Aorta (tissue), 5 donors: ENCODE measurements at regions not wholly inside any gene's neighbourhood (a gene's known extent, or its start where the extent isn't known, plus 50 kb on each side); places are given as distances from the start of the nearest gene placed in this dataset.

Experiments
- ATAC-seq: fragments of 200-7000 bp; cut with Tn5 transposase; one replicate; pipeline ENCODE4 v1.9.1; 2022; ENCODE audit warnings: moderate library complexity; ENCODE audit not compliant: low FRiP score
- DNase-seq, 2 donors: peaks; one replicate each; pipeline ENCODE4 v3.0.0-alpha.2; 2020
- H3K27ac ChIP-seq, 2 donors: one replicate each; pipeline ENCODE4 v1.5.1; 2013; ENCODE audit warnings: low read length in 2 of 2, mild to moderate bottlenecking in 2 of 2, moderate library complexity in 2 of 2, control low read depth in 1 of 2, inconsistent platforms in 1 of 2, low read depth in 1 of 2
- H3K27me3 ChIP-seq, 2 donors: one replicate each; pipeline ENCODE4 v1.6.1; 2013; ENCODE audit warnings: control low read depth in 1 of 2, low read length in 1 of 2, mild to moderate bottlenecking in 1 of 2, moderate library complexity in 1 of 2; ENCODE audit not compliant: insufficient read depth in 2 of 2, control insufficient read depth in 1 of 2
- H3K36me3 ChIP-seq, 2 donors: one replicate each; pipeline ENCODE4 v1.6.1; 2013; ENCODE audit warnings: control low read depth in 1 of 2, low read length in 1 of 2, mild to moderate bottlenecking in 1 of 2; ENCODE audit not compliant: insufficient read depth in 2 of 2, control insufficient read depth in 1 of 2
- H3K4me1 ChIP-seq, 2 donors: one replicate each; pipeline ENCODE4 v1.6.1; 2013; ENCODE audit warnings: low read length in 2 of 2, control low read depth in 1 of 2, mild to moderate bottlenecking in 1 of 2, moderate library complexity in 1 of 2; ENCODE audit not compliant: insufficient read depth in 2 of 2, control insufficient read depth in 1 of 2
- H3K4me3 ChIP-seq, 2 donors: one replicate each; pipeline ENCODE4 v1.5.1; 2013; ENCODE audit warnings: low read length in 2 of 2, control low read depth in 1 of 2, mild to moderate bottlenecking in 1 of 2
- H3K9me3 ChIP-seq: one replicate; pipeline ENCODE4 v1.6.1; 2013; ENCODE audit warnings: mild to moderate bottlenecking, low read length; ENCODE audit not compliant: control insufficient read depth
- WGBS, 2 donors: extraction: QIAGEN DNeasy Blood & Tissue Kit; methylation state at CpG; one replicate each; pipeline ENCODE4 v1.1.7; 2013; 5-methylcytosine and 5-hydroxymethylcytosine counted together
- intact Hi-C, 2 donors: fragments of 100-400 bp; cut with DNase I; formaldehyde crosslinking; loops; one replicate each; pipeline versions ENCODE4 v1.14.2 to v1.15.0; 2022
- donor health status: healthy with polysubstance abuse.
- donor health status: Bipolar disorder and iron deficiency.
- donor health status: DM: no; HTN: no; CAD: no.
- donor health status: DM: no; HTN: no; CAD: no.
- donor health status: DM: yes; HTN: yes; CAD: no.

DNA sequence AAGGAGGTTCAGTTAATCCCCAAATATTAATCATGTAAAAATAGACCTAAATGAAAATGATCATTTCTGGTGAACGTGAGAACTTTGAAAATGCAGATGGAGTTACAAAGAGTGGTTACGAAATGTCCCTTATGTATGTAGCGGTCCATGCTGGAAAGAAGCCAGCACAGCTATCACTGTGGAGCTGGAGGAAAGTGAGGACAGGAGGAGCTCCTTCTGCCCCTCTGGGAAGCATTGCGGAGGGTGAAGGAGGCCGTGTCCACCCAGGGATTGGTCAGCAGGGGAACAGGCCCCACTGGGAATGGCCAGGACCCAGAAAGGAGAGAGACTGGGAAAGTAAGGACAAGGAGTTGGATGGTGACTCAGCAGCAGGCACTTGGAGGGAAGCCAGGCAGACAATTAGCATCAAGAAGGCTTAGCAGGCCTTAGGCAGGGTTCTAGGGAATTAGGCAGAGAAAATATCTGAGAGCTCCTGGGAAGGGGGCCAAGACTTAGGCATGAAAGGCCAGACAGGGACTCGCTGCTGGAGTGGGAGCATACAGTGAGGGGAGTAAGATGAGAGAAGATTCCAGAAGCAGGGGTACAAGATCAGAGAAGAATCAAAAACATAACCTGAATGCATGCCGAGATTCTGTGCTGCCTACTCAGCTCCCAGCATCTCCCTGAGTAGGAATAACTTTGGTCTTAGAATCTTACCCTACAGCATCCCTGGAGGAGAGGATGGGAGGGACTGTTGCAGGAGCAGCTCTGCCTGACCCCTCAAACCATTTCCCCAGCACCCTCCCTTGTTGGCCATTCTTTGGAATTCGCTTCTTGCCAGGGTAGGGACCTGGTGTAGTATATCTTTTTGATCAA is 171.0 kb upstream of the UMPS start:
- Histone ChIP-seq H3K27ac (peak overlapping the region; percentile 7 to 73), H3K9me3 (no peaks in the 10 kb centered on the region), H3K4me3 (no peak overlapping the region), H3K4me1 (peaks cover 0 to 3% of the 10 kb centered on the region in 2 donors), H3K36me3 (no peaks in the 10 kb centered on the region), H3K27me3 (no peaks in the 10 kb centered on the region)
- DNase-seq (peak; percentile 93 to 94), ATAC-seq (peak; percentile 84)
- 16 to 19% methylated on average over 8 of the region's 8 CpGs for WGBS, 2 donors
- intact Hi-C loops, result no loop called here

DNA sequence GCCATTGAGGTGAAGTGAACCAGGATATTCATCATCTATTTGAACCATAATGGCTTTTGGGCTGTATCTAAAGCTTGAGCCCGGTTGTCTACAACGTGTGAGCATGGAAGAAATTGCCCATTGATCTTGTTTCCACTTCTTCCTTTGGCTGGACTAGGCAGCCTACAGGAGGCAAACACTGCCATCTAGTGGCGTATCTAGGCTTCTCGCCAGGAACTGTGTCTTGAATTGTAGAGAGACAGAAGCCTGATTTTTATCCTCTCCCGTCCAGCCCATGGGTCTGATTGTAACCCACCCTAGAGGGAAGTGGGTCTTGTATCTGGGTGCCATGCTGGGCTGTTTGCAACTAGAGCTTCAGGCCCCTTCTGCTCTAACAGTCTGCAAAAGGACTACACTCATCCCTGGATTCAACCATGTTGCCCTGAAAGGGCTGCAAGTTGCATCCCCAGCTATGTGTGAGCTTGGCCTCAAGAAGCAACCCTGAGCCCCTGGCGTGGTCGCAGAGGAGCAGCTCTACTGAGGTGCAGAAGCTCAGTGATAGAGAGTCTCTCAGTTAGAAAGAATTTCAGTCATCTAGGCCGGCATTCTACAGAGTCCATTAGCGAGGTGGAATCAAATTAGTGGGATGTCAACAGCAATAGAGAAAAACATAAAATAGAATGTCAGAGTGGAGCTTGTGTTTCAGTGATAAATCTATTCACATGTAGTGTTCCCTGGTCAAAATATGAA is 170.2 kb upstream of the UMPS start:
- Histone ChIP-seq H3K27me3 (no peaks in the 10 kb centered on the region), H3K4me1 (peaks cover 0 to 3% of the 10 kb centered on the region in 2 donors), H3K36me3 (no peaks in the 10 kb centered on the region), H3K27ac (peak overlapping the region in 1 of 2 donors; percentile 73), H3K4me3 (no peak overlapping the region), H3K9me3 (no peaks in the 10 kb centered on the region)
- ATAC-seq (peak; percentile 88), DNase-seq (peak in 1 of 2 donors; percentile 70)
- intact Hi-C loops, result no loop called here
- 34 to 39% methylated on average over 9 of the region's 9 CpGs for WGBS, 2 donors

DNA sequence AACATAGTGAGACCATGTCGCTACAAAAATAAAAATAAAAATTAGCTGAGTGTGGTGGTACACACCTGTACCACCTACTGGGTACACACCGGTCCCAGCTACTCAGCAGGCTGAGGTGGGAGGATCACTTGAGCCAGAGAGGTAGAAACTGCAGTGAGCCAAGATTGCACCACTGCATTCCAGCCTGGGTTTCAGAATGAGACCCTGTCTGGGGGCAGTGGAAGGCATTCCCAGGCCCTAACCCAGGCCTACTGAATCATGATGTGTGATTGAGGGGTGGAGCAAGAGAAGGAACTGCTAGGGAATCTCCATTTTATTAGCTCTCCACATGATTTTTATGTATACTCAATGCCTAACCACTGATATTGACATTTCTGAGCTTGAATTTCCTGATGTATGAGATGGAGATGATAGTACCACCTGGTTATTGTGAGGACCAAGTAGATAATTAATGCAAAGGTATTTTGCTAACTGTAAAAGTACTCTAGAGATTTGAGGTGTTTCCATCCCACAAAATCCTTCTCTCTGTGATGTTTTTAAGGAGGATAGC is 169.5 kb upstream of the UMPS start:
- no peak overlapping the region for H3K4me3 ChIP-seq
- intact Hi-C loops, result no loop called here
- H3K27me3 ChIP-seq, result no peaks in the 10 kb centered on the region
- H3K27ac ChIP-seq, result no peak overlapping the region
- ATAC-seq (no peak), DNase-seq (no peak)
- H3K9me3 ChIP-seq, result no peaks in the 10 kb centered on the region
- H3K4me1 ChIP-seq, result peaks cover 0 to 3% of the 10 kb centered on the region in 2 donors
- no peaks in the 10 kb centered on the region for H3K36me3 ChIP-seq
- WGBS, 2 donors, result 85 to 90% methylated on average over 2 of the region's 2 CpGs

DNA sequence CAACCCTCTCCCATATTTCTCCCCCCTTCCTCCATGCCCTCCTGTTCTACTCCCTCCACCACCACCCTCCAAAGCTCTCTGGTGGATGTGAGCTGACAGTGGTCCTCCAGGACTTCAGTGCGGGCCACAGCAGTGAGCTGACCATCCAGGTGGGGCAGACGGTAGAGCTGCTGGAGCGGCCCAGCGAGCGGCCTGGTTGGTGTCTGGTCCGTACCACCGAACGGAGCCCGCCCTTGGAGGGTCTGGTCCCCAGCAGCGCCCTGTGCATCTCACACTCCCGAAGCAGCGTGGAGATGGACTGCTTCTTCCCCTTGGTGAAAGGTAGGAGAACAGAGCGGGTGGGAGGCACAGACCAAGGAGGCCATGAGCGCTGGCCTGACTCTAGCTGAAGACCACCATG is 167.5 kb upstream of the UMPS start:
- no peak overlapping the region for H3K4me3 ChIP-seq
- H3K27ac ChIP-seq, result no peak overlapping the region
- peaks cover 0 to 3% of the 10 kb centered on the region in 2 donors for H3K36me3 ChIP-seq
- no peaks in the 10 kb centered on the region for H3K27me3 ChIP-seq
- DNase-seq (no peak), ATAC-seq (no peak)
- intact Hi-C loops, result no loop called here
- no peaks in the 10 kb centered on the region for H3K4me1 ChIP-seq
- 95 to 96% methylated on average over 14 of the region's 14 CpGs for WGBS, 2 donors
- H3K9me3 ChIP-seq, result no peaks in the 10 kb centered on the region

DNA sequence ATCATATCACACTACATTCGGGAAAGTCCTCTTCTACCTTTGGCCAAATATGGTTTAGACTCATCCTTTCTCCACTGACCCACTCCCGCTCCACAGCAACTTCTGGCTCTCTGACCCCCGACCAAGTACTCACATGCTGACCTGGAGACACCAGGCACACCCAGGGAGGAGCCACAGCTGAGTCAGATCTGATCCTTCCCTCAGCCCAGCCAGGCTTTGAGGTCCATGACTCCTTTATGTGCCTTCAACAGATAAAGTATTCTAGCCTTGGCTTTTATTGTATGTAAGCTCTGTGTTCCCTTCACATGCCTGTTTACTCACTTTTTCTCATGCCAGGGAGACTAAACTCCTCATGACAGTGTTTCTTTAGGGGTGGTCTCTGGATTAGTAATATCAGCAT is 166.9 kb upstream of the UMPS start:
- Histone ChIP-seq H3K4me1 (no peaks in the 10 kb centered on the region), H3K27me3 (no peaks in the 10 kb centered on the region), H3K4me3 (no peak overlapping the region), H3K9me3 (no peaks in the 10 kb centered on the region), H3K27ac (no peak overlapping the region), H3K36me3 (peaks cover 0 to 3% of the 10 kb centered on the region in 2 donors)
- no peak for DNase-seq
- intact Hi-C loops, result no loop called here
- 84% methylated on average over 3 of the region's 3 CpGs for WGBS, 2 donors
- ATAC-seq, result no peak

DNA sequence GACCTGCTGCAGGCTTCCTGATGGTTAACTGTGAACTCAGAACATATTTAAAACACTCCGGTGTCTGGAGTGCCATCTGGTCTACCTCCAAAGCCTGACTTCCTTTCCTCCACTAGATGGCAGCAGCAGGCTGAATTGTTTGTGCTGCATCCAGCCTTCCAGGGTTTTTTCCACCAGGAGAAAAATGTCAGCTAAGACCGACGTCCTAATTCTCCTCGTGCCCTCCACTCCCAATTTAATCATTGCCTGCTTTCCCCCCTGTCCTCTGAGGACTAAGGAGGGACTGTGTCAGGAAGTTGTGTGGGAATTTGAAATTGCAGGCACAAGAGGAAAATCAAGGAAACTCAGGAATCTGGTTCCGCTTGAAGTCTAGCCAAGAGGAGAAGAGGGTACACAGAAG is 165.2 kb upstream of the UMPS start:
- 18 to 19% methylated on average over 5 of the region's 5 CpGs for WGBS, 2 donors

DNA sequence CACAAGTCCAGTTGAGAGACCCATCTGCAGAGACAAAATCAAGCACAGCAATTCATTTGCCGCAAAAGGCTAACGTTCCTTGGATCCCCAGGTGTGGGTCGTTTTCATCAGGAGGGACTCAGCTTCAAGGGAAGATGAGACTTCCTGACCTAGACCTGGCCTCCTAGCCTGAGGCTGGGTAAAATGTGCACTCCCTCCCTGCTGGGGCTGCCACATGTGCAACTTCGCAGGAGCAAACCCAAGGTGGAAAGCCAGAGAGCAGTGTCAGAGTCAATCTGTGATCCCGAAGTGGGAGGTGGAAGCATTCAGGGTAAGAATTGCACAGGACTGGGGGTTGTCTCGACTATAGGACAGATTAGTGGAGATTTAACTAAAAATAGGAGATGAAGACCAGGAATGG is 164.7 kb upstream of the UMPS start:
- WGBS, 2 donors, result 67 to 72% methylated on average over 6 of the region's 6 CpGs
- Histone ChIP-seq H3K4me3 (no peak overlapping the region), H3K36me3 (peaks cover 0 to 3% of the 10 kb centered on the region in 2 donors), H3K27ac (no peak overlapping the region), H3K27me3 (no peaks in the 10 kb centered on the region), H3K4me1 (peaks cover 0 to 4% of the 10 kb centered on the region in 2 donors), H3K9me3 (no peaks in the 10 kb centered on the region)
- DNase-seq, result no peak
- no peak for ATAC-seq
- intact Hi-C loops, result loop anchor here (1.0 to 2.0 kb wide), 2 partner anchors 123 kb away; no protein-coding TSS in a partner anchor

More for the DNA sequence above, 165.2 kb upstream of the UMPS start:
- H3K27me3 ChIP-seq, result no peaks in the 10 kb centered on the region
- no peak overlapping the region for H3K27ac ChIP-seq
- H3K9me3 ChIP-seq, result no peaks in the 10 kb centered on the region
- intact Hi-C loops, result loop anchor here (1.0 to 2.0 kb wide), 2 partner anchors 123 to 124 kb away; no protein-coding TSS in a partner anchor
- H3K36me3 ChIP-seq, result peaks cover 0 to 3% of the 10 kb centered on the region in 2 donors
- peak; percentile 55 for ATAC-seq
- H3K4me1 ChIP-seq, result peaks cover 0 to 4% of the 10 kb centered on the region in 2 donors
- H3K4me3 ChIP-seq, result no peak overlapping the region
- peak; percentile 66 to 76 for DNase-seq

DNA sequence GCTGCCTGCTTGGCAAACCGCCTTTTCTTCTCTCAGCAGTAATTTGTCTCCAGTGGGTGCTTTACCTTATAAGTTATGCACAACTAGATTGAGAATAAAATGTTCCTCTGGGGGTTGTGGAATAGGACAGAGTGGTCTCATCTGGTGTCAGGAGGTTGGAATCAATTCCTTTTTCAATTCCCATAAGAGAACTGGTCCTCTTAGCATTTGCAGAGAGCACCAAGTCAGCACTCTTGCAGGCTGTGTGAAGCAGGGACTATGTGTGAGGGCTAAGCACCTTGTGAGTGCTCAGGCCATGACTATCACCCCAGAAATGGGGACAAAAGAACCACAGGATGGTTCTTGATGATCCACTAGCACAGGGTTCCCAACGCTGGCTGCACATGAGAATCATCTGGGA is 163.6 kb upstream of the UMPS start:
- Histone ChIP-seq H3K36me3 (peaks cover 0 to 3% of the 10 kb centered on the region in 2 donors), H3K4me1 (peaks cover 0 to 4% of the 10 kb centered on the region in 2 donors), H3K9me3 (no peaks in the 10 kb centered on the region), H3K4me3 (no peak overlapping the region), H3K27me3 (no peaks in the 10 kb centered on the region), H3K27ac (no peak overlapping the region)
- DNase-seq (no peak), ATAC-seq (no peak)
- intact Hi-C loops, result no loop called here
- 65 to 69% methylated on average over 2 of the region's 2 CpGs for WGBS, 2 donors
